Omental fat pad (tissue), 3 donors: ENCODE measurements at regions not wholly inside any gene's neighbourhood (a gene's known extent, or its start where the extent isn't known, plus 50 kb on each side); places are given as distances from the start of the nearest gene placed in this dataset.

Experiments
- ATAC-seq: fragments of 150-250 bp; one replicate; pipeline ENCODE4 v1.9.1; 2016; ENCODE audit warnings: mild to moderate bottlenecking, moderate library complexity; ENCODE audit not compliant: low FRiP score
- DNase-seq: peaks from one replicate; pipeline ENCODE4 v3.0.0-alpha.2; 2019; ENCODE audit warnings: low spot score
- CTCF ChIP-seq, 3 donors: fragments of 450-650 bp; IDR thresholded peaks; one replicate each; pipeline ENCODE4 v1.5.1; 2016 to 2017; ENCODE audit warnings: antibody characterized with exemption in 3 of 3, mild to moderate bottlenecking in 3 of 3, moderate library complexity in 2 of 3

GRCh38 chr1:101540161-101540560 lies 303.3 kb downstream of the S1PR1 start:
- DNase-seq: no peak
- TF ChIP-seq CTCF (IDR thresholded peaks at IDR 0.05): no peak
- ATAC-seq: no peak

- no peak for DNase-seq
- no peak for ATAC-seq
- TF ChIP-seq CTCF (IDR thresholded peaks at IDR 0.05): no peak
These were observed 310.1 kb downstream of the S1PR1 start for GRCh38 chr1:101546885-101547284.

- DNase-seq (no peak), ATAC-seq (no peak)
- no peak for TF ChIP-seq CTCF (IDR thresholded peaks at IDR 0.05)
These were observed 310.5 kb downstream of the S1PR1 start for GRCh38 chr1:101547357-101547756.

- DNase-seq (no peak), ATAC-seq (no peak)
- no peak for TF ChIP-seq CTCF (IDR thresholded peaks at IDR 0.05)
These were observed 311.6 kb downstream of the S1PR1 start for GRCh38 chr1:101548376-101548775.

- no peak for ATAC-seq
- no peak for DNase-seq
- no peak for TF ChIP-seq CTCF (IDR thresholded peaks at IDR 0.05)
These were observed 313.8 kb downstream of the S1PR1 start for GRCh38 chr1:101550581-101550980.

GRCh38 chr1:101566883-101567538 lies 330.2 kb downstream of the S1PR1 start:
- ATAC-seq (no peak), DNase-seq (no peak)
- TF ChIP-seq CTCF (IDR thresholded peaks at IDR 0.05): no peak

- DNase-seq (no peak), ATAC-seq (no peak)
- no peak for TF ChIP-seq CTCF (IDR thresholded peaks at IDR 0.05)
These were observed 330.9 kb downstream of the S1PR1 start for GRCh38 chr1:101567582-101568189.
